ENCODE measurements at regions not wholly inside any gene's neighbourhood (a gene's known extent, or its start where the extent isn't known, plus 50 kb on each side); places are given as distances from the start of the nearest gene placed in this dataset.

DNA sequence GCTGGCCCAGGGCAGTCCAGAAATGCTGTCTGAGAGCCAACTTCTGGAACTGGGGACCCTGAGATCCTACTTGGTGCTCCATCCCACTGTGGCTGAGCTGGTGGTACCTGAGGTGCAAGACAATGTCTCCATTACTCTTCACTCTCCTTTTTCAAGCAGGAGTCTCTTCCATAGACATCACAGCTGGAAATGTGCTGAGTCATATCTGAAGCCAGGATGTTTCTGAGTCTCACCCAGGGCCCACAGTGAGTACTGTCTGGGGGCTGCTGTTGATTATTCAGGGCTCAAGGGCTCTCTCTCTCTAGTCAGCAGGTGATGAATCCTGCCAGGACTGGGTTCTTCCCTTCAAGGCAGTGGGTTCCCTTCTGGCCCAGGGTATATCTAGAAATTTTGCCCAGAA is 145.2 kb upstream of the TAS2R1 start:
- TF ChIP-seq, protein P1, sequence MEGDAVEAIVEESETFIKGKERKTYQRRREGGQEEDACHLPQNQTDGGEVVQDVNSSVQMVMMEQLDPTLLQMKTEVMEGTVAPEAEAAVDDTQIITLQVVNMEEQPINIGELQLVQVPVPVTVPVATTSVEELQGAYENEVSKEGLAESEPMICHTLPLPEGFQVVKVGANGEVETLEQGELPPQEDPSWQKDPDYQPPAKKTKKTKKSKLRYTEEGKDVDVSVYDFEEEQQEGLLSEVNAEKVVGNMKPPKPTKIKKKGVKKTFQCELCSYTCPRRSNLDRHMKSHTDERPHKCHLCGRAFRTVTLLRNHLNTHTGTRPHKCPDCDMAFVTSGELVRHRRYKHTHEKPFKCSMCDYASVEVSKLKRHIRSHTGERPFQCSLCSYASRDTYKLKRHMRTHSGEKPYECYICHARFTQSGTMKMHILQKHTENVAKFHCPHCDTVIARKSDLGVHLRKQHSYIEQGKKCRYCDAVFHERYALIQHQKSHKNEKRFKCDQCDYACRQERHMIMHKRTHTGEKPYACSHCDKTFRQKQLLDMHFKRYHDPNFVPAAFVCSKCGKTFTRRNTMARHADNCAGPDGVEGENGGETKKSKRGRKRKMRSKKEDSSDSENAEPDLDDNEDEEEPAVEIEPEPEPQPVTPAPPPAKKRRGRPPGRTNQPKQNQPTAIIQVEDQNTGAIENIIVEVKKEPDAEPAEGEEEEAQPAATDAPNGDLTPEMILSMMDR (conservative IDR thresholded peaks at IDR 0.05): no peak
- no peak for TF ChIP-seq EZH2 (IDR thresholded peaks at IDR 0.05; ENCODE audit: low read depth)
